ENCODE measurements at regions not wholly inside any gene's neighbourhood (a gene's known extent, or its start where the extent isn't known, plus 50 kb on each side); places are given as distances from the start of the nearest gene placed in this dataset.
"Not testable (repeated sequence)": the region's sequence is repeated elsewhere in the genome, so short reads cannot be mapped to it uniquely, and the experiment has no call there.

GRCh38 chr5:13107537-13107936 is 837.0 kb downstream of the DNAH5 start:
- no peak overlapping the region for H3K4me3 ChIP-seq (ENCODE audit: control insufficient read depth, low read depth, low read length)
- no peak for TF ChIP-seq CTCF (IDR thresholded peaks at IDR 0.05; ENCODE audit: control insufficient read depth, insufficient read depth, low read depth, low read length, missing control alignments)
- DNase-seq (ENCODE audit: low read depth), result no peak

- H3K4me3 ChIP-seq (ENCODE audit: control insufficient read depth, low read depth, low read length), result no peak overlapping the region
- no peak for DNase-seq (ENCODE audit: low read depth)
- no peak for TF ChIP-seq CTCF (IDR thresholded peaks at IDR 0.05; ENCODE audit: control insufficient read depth, insufficient read depth, low read depth, low read length, missing control alignments)
These were observed 863.4 kb downstream of the DNAH5 start for GRCh38 chr5:13081116-13081515.

- not testable (repeated sequence) for DNase-seq (ENCODE audit: low read depth); H3K4me3 ChIP-seq (ENCODE audit: control insufficient read depth, low read depth, low read length)
These were observed 871.6 kb downstream of the DNAH5 start for GRCh38 chr5:13072936-13073335.

GRCh38 chr5:13063088-13063487 is 881.4 kb downstream of the DNAH5 start:
- no peak for TF ChIP-seq CTCF (IDR thresholded peaks at IDR 0.05; ENCODE audit: control insufficient read depth, insufficient read depth, low read depth, low read length, missing control alignments)
- no peak for DNase-seq (ENCODE audit: low read depth)
- no peak overlapping the region for H3K4me3 ChIP-seq (ENCODE audit: control insufficient read depth, low read depth, low read length)

- no peak for TF ChIP-seq CTCF (IDR thresholded peaks at IDR 0.05; ENCODE audit: control insufficient read depth, insufficient read depth, low read depth, low read length, missing control alignments)
- H3K4me3 ChIP-seq (ENCODE audit: control insufficient read depth, low read depth, low read length), result no peak overlapping the region
- DNase-seq (ENCODE audit: low read depth), result no peak
These were observed 898.5 kb downstream of the DNAH5 start for GRCh38 chr5:13045897-13046551.

- TF ChIP-seq CTCF (IDR thresholded peaks at IDR 0.05; ENCODE audit: control insufficient read depth, insufficient read depth, low read depth, low read length, missing control alignments), result no peak
- no peak for DNase-seq (ENCODE audit: low read depth)
- no peak overlapping the region for H3K4me3 ChIP-seq (ENCODE audit: control insufficient read depth, low read depth, low read length)
These were observed 910.4 kb downstream of the DNAH5 start for GRCh38 chr5:13034061-13034460.

- no peak overlapping the region for H3K4me3 ChIP-seq (ENCODE audit: control insufficient read depth, low read depth, low read length)
- DNase-seq (ENCODE audit: low read depth), result no peak
- no peak for TF ChIP-seq CTCF (IDR thresholded peaks at IDR 0.05; ENCODE audit: control insufficient read depth, insufficient read depth, low read depth, low read length, missing control alignments)
These were observed 915.3 kb downstream of the DNAH5 start for GRCh38 chr5:13029211-13029610.

Data from AG09309 (cell line).